GM10266 (cell line): ENCODE measurements at regions not wholly inside any gene's neighbourhood (a gene's known extent, or its start where the extent isn't known, plus 50 kb on each side); places are given as distances from the start of the nearest gene placed in this dataset.

Source experiments
- DNase-seq: peaks from one replicate; pipeline ENCODE4 v3.0.0; 2012; ENCODE audit errors: extremely low spot score
- CTCF ChIP-seq: IDR thresholded peaks from 2 replicates; pipeline ENCODE4 v1.5.1; 2012; ENCODE audit warnings: mild to moderate bottlenecking, low read depth; ENCODE audit not compliant: control insufficient read depth, insufficient read depth; ENCODE audit errors: missing control alignments

- TF ChIP-seq CTCF = no peak
- no peak for DNase-seq
These were observed 964.4 kb downstream of the RPA4 start for GRCh38 chrX:97847885-97848679.

GRCh38 chrX:97849951-97850350 lies 966.2 kb downstream of the RPA4 start:
- no peak for TF ChIP-seq CTCF
- DNase-seq = no peak

GRCh38 chrX:97850911-97851310 lies 967.2 kb downstream of the RPA4 start:
- TF ChIP-seq CTCF = no peak
- DNase-seq = no peak

- TF ChIP-seq CTCF = no peak
- no peak for DNase-seq
These were observed 970.4 kb downstream of the RPA4 start for GRCh38 chrX:97854086-97854485.

- DNase-seq = no peak
- TF ChIP-seq CTCF = no peak
These were observed 974.9 kb downstream of the RPA4 start for GRCh38 chrX:97858592-97858991.

- DNase-seq = no peak
- no peak for TF ChIP-seq CTCF
These were observed 976.5 kb downstream of the RPA4 start for GRCh38 chrX:97860226-97860625.

- DNase-seq = no peak
- TF ChIP-seq CTCF = no peak
These were observed 979.6 kb downstream of the RPA4 start for GRCh38 chrX:97863261-97863660.
